GM12878 (cell line): ENCODE measurements at regions not wholly inside any gene's neighbourhood (a gene's known extent, or its start where the extent isn't known, plus 50 kb on each side); places are given as distances from the start of the nearest gene placed in this dataset.

Experiments
- ATAC-seq: fragments of 200-7000 bp; cut with Tn5 transposase; 3 replicates; pipeline ENCODE4 v1.9.1; 2020; ENCODE audit warnings: mild to moderate bottlenecking, moderate library complexity
- BruUV-seq: library from RNA; stranded (reverse); fragments of 400-500 nt; replicated peaks from 2 replicates; lab custom pipeline; 2021; lab: Mats Ljungman, UMichigan
- CTCF ChIA-PET: fragments of 300-600 bp; sonication (Branson Sonifier 250); formaldehyde crosslinking; extraction: SDS; loops from one replicate; lab custom pipeline; 2021; ENCODE audit warnings: inconsistent platforms; lab: Yijun Ruan, JAX
- POLR2A ChIA-PET: fragments of 350-600 bp; formaldehyde crosslinking; extraction: SDS; loops from one replicate; lab custom pipeline; 2021; ENCODE audit warnings: inconsistent platforms; lab: Charles Lee
- RAD21 ChIA-PET: fragments of 300-600 bp; sonication (Branson Sonifier 250); formaldehyde crosslinking; loops from one replicate; lab custom pipeline; 2023; ENCODE audit warnings: antibody characterized with exemption; ENCODE audit not compliant: unreplicated experiment; lab: Charles Lee
- SMC1A ChIA-PET: fragments of 300-600 bp; sonication (Branson Sonifier 250); formaldehyde crosslinking; loops from one replicate; lab custom pipeline; 2023; ENCODE audit not compliant: unreplicated experiment, uncharacterized antibody; lab: Charles Lee
- DNase-seq: peaks from one replicate; pipeline ENCODE4 v3.0.0-alpha.2; 2011; ENCODE audit warnings: low read depth, low spot score
- FAIRE-seq: peaks from 3 replicates; lab custom pipeline; 2011; peaks lifted over from hg19 to GRCh38; lab: Jason Lieb, UNC
- H2AFZ ChIP-seq: 2 replicates; pipeline ENCODE4 v1.6.0; 2011; ENCODE audit warnings: low read depth, low read length, control low read depth; ENCODE audit not compliant: control insufficient read depth
- H3K27ac ChIP-seq: 2 replicates; pipeline ENCODE4 v1.5.1; 2011; ENCODE audit warnings: control low read depth; ENCODE audit not compliant: control insufficient read depth, insufficient read depth
- H3K27me3 ChIP-seq, 2 experiments: replicated peaks in 1 of 2; 2 replicates each; pipeline versions ENCODE4 v1.6.0 to v1.6.1; 2011; ENCODE audit warnings: low read length in 1 of 2; ENCODE audit not compliant: control insufficient read depth in 2 of 2, insufficient read depth in 2 of 2
- H3K36me3 ChIP-seq, 2 experiments: 2 replicates each; pipeline ENCODE4 v1.5.1; 2011; ENCODE audit warnings: low read length in 1 of 2; ENCODE audit not compliant: control insufficient read depth in 2 of 2, insufficient read depth in 2 of 2
- H3K4me1 ChIP-seq: 2 replicates; pipeline ENCODE4 v1.6.1; 2011; ENCODE audit warnings: mild to moderate bottlenecking, low read length, moderate library complexity, mixed read lengths; ENCODE audit not compliant: control insufficient read depth, insufficient read depth
- H3K4me2 ChIP-seq: 2 replicates; pipeline ENCODE4 v1.6.0; 2011; ENCODE audit warnings: control low read depth; ENCODE audit not compliant: control insufficient read depth, insufficient read depth
- H3K4me3 ChIP-seq: fragments of 200-600 bp; sonication (generic); 2 replicates; pipeline ENCODE4 v1.5.1; 2016
- H3K79me2 ChIP-seq: 2 replicates; pipeline ENCODE4 v1.6.0; 2011; ENCODE audit warnings: low read length; ENCODE audit not compliant: control insufficient read depth, insufficient read depth
- H3K9ac ChIP-seq: 2 replicates; pipeline ENCODE4 v1.8.0; 2011; ENCODE audit warnings: low read length, control low read depth, mixed read lengths; ENCODE audit not compliant: control insufficient read depth, insufficient read depth
- H3K9me3 ChIP-seq: replicated peaks from 3 replicates; pipeline ENCODE4 v1.5.1; 2011; ENCODE audit warnings: mild to moderate bottlenecking, low read length; ENCODE audit not compliant: control insufficient read depth, insufficient read depth
- H4K20me1 ChIP-seq: 2 replicates; pipeline ENCODE4 v1.6.0; 2011; ENCODE audit not compliant: control insufficient read depth, insufficient read depth
- ATF2 ChIP-seq: IDR thresholded peaks from 2 replicates; pipeline ENCODE4 v1.6.1; 2012; ENCODE audit warnings: low read length, inconsistent platforms
- CBFB ChIP-seq: IDR thresholded peaks from 2 replicates; pipeline ENCODE4 v1.6.1; 2016; ENCODE audit warnings: antibody characterized with exemption, low read depth
- CBX3 ChIP-seq: fragments of 200-600 bp; sonication (generic); IDR thresholded peaks from 2 replicates; pipeline ENCODE4 v1.6.1; 2016; ENCODE audit warnings: low read depth, borderline replicate concordance
- CEBPB ChIP-seq, 2 experiments: fragments of 150-350 bp in 1 of 2; IDR thresholded peaks; 2 replicates each; pipeline ENCODE4 v1.6.1; 2012 to 2014; ENCODE audit warnings: low read depth in 2 of 2, low read length in 2 of 2, borderline replicate concordance in 1 of 2, inconsistent platforms in 1 of 2
- ETV6 ChIP-seq, 2 experiments: fragments of 450-650 bp in 1 of 2; IDR thresholded peaks in 1 of 2; conservative IDR thresholded peaks in 1 of 2; 2 replicates each; pipeline ENCODE4 v1.6.1; 2014; ENCODE audit warnings: antibody characterized with exemption in 1 of 2, borderline replicate concordance in 1 of 2, low read depth in 1 of 2, mild to moderate bottlenecking in 1 of 2, moderate library complexity in 1 of 2
- FOXM1 ChIP-seq: IDR thresholded peaks from 2 replicates; pipeline ENCODE4 v1.6.1; 2012; ENCODE audit warnings: low read depth, mild to moderate bottlenecking, inconsistent platforms, low read length, moderate library complexity
- HDGF ChIP-seq: fragments of 450-650 bp; IDR thresholded peaks from 2 replicates; pipeline ENCODE4 v1.6.1; 2016; ENCODE audit warnings: antibody characterized with exemption
- IRF5 ChIP-seq: fragments of 450-650 bp; IDR thresholded peaks from 2 replicates; pipeline ENCODE4 v1.6.1; 2017; ENCODE audit warnings: borderline replicate concordance
- MYB ChIP-seq: fragments of 150-350 bp; IDR thresholded peaks from 2 replicates; pipeline ENCODE4 v1.6.1; 2014; ENCODE audit warnings: mild to moderate bottlenecking, low read depth, low read length, borderline replicate concordance
- NFIC ChIP-seq: IDR thresholded peaks from 2 replicates; pipeline ENCODE4 v1.6.1; 2012; ENCODE audit warnings: low read depth, mild to moderate bottlenecking, inconsistent platforms, low read length, moderate library complexity
- NFXL1 ChIP-seq: fragments of 450-650 bp; IDR thresholded peaks from 2 replicates; pipeline ENCODE4 v1.6.1; 2017; ENCODE audit warnings: antibody characterized with exemption, mild to moderate bottlenecking, borderline replicate concordance
- POU2F2 ChIP-seq: IDR thresholded peaks from 3 replicates; pipeline ENCODE4 v1.6.1; 2011; ENCODE audit warnings: low read depth, mild to moderate bottlenecking, low read length, borderline replicate concordance
- SMARCA5 ChIP-seq: fragments of 450-650 bp; IDR thresholded peaks from 2 replicates; pipeline ENCODE4 v1.6.1; 2017; ENCODE audit warnings: mild to moderate bottlenecking
- SPI1 ChIP-seq: IDR thresholded peaks from 2 replicates; pipeline ENCODE4 v1.6.1; 2011; ENCODE audit warnings: low read depth, mild to moderate bottlenecking, low read length, moderate library complexity, borderline replicate concordance; ENCODE audit not compliant: insufficient read depth
- TCF3 ChIP-seq: IDR thresholded peaks from 2 replicates; pipeline ENCODE4 v1.6.1; 2012; ENCODE audit warnings: low read depth, mild to moderate bottlenecking, low read length, borderline replicate concordance; ENCODE audit not compliant: insufficient read depth
- ZNF207 ChIP-seq: fragments of 450-650 bp; IDR thresholded peaks from 2 replicates; pipeline ENCODE4 v1.6.1; 2014; ENCODE audit warnings: antibody characterized with exemption, mild to moderate bottlenecking, borderline replicate concordance
- ZNF274 ChIP-seq: IDR thresholded peaks from one replicate; pipeline ENCODE4 v1.8.0; 2011; ENCODE audit not compliant: insufficient read length, insufficient read depth
- ZNF384 ChIP-seq: IDR thresholded peaks from 2 replicates; pipeline ENCODE4 v1.6.1; 2012; ENCODE audit warnings: low read depth, mild to moderate bottlenecking, low read length, improper control_type of control experiment, borderline replicate concordance
- ZNF622 ChIP-seq: fragments of 450-650 bp; IDR thresholded peaks from 2 replicates; pipeline ENCODE4 v1.6.1; 2017; ENCODE audit warnings: mild to moderate bottlenecking, inconsistent platforms
- WGBS: methylation state at CpG from one replicate; pipeline ENCODE4 v1.1.6; 2016; ENCODE audit warnings: low lambda C conversion rate; ENCODE audit not compliant: insufficient replicate concordance, insufficient coverage; ENCODE audit errors: missing lambda C conversion rate; 5-methylcytosine and 5-hydroxymethylcytosine counted together
- in situ Hi-C: fragments of 300-500 bp; cut with MboI; formaldehyde crosslinking; loops from 9 replicates; pipeline ENCODE4 v1.14.3; 2018; ENCODE audit warnings: mixed read lengths
- intact Hi-C: fragments of 100-400 bp; cut with micrococcal nuclease; formaldehyde crosslinking; loops from one replicate; pipeline ENCODE4 v1.14.2; 2022; ENCODE audit not compliant: unreplicated experiment

GRCh38 chr16:35841632-35842031 is 2382.2 kb downstream of the TP53TG3F start:
- WGBS: 0% methylated on average over 3 of the region's 3 CpGs
- BruUV-seq: no TSS peak
- H3K79me2 ChIP-seq: no peaks in the 10 kb centered on the region
- no peaks in the 10 kb centered on the region for H3K27me3 ChIP-seq
- no peak overlapping the region for H3K4me2 ChIP-seq
- no peaks in the 10 kb centered on the region for H3K9me3 ChIP-seq
- no peak overlapping the region for H3K4me3 ChIP-seq
- ChIA-PET SMC1A (no interaction called here), POLR2A (no interaction called here), RAD21 (no interaction called here), CTCF (no interaction called here)
- H3K9ac ChIP-seq: no peak overlapping the region
- intact Hi-C loops: no loop called here
- H2AFZ ChIP-seq: no peak overlapping the region
- H3K27ac ChIP-seq: no peak overlapping the region
- DNase-seq (no peak), FAIRE-seq (no peak), ATAC-seq (no peak)
- H3K36me3 ChIP-seq: no peaks in the 10 kb centered on the region
- in situ Hi-C loops: no loop called here
- H4K20me1 ChIP-seq: no peaks in the 10 kb centered on the region
- H3K4me1 ChIP-seq: no peaks in the 10 kb centered on the region
- TF ChIP-seq MYB: no peak
- TF ChIP-seq SPI1: peak; percentile 62; the same call in 1 of the 2 replicates
- no peak for TF ChIP-seq ATF2

GRCh38 chr16:35862242-35862641 is 2402.8 kb downstream of the TP53TG3F start:
- ChIA-PET POLR2A (no interaction called here), CTCF (no interaction called here), RAD21 (no interaction called here), SMC1A (no interaction called here)
- DNase-seq: no peak
- intact Hi-C loops: no loop called here
- no peak for FAIRE-seq
- no peak for ATAC-seq
- Histone ChIP-seq H3K4me2 (no peak overlapping the region), H3K4me1 (no peaks in the 10 kb centered on the region), H4K20me1 (no peaks in the 10 kb centered on the region), H3K4me3 (no peak overlapping the region), H3K9me3 (no peaks in the 10 kb centered on the region), H3K27ac (no peak overlapping the region), H3K27me3 (no peaks in the 10 kb centered on the region), H3K79me2 (no peaks in the 10 kb centered on the region), H3K36me3 (no peaks in the 10 kb centered on the region), H2AFZ (no peak overlapping the region), H3K9ac (no peak overlapping the region)
- no TSS peak for BruUV-seq
- in situ Hi-C loops: no loop called here
- TF ChIP-seq ZNF622 (no peak), FOXM1 (no peak), NFXL1 (no peak), TCF3 (no peak), IRF5 (no peak), CBX3 (no peak), CBFB (no peak), NFIC (no peak), ZNF384 (no peak), POU2F2 (no peak), ETV6 (conservative IDR thresholded peaks at IDR 0.05 in 1 of 2, IDR thresholded peaks at IDR 0.05 in 1 of 2; ENCODE audit: borderline replicate concordance in 1 of 2, low read depth in 1 of 2) (no peak), CEBPB (IDR thresholded peaks at IDR 0.05; ENCODE audit: borderline replicate concordance in 1 of 2, low read depth in 2 of 2, low read length in 2 of 2) (no peak), HDGF (no peak), ZNF274 (no peak), SMARCA5 (no peak), ZNF207 (no peak)
